DND-41 (cell line): ENCODE measurements at regions not wholly inside any gene's neighbourhood (a gene's known extent, or its start where the extent isn't known, plus 50 kb on each side); places are given as distances from the start of the nearest gene placed in this dataset.

Experiments
- ATAC-seq: fragments of 200-7000 bp; cut with Tn5 transposase; 3 replicates; pipeline ENCODE4 v1.9.1; 2021; ENCODE audit warnings: low read depth; ENCODE audit not compliant: insufficient read depth
- DNase-seq: peaks from one replicate; pipeline ENCODE4 v3.0.0-alpha.2; 2020
- H2AFZ ChIP-seq: 2 replicates; pipeline ENCODE4 v1.6.0; 2012; ENCODE audit warnings: low read depth, low read length
- H3K27ac ChIP-seq: 2 replicates; pipeline ENCODE4 v1.5.1; 2012; ENCODE audit warnings: low read length, inconsistent platforms
- H3K27me3 ChIP-seq: fragments of 200-600 bp; sonication (generic); 2 replicates; pipeline ENCODE4 v1.6.0; 2012; ENCODE audit warnings: low read length, mild to moderate bottlenecking, inconsistent platforms; ENCODE audit not compliant: insufficient read depth, poor library complexity
- H3K36me3 ChIP-seq: 2 replicates; pipeline ENCODE4 v1.5.1; 2012; ENCODE audit warnings: low read length, inconsistent platforms; ENCODE audit not compliant: insufficient read depth
- H3K4me1 ChIP-seq: 2 replicates; pipeline ENCODE4 v1.5.1; 2012; ENCODE audit warnings: mild to moderate bottlenecking, low read length; ENCODE audit not compliant: insufficient read depth
- H3K4me2 ChIP-seq: 2 replicates; pipeline ENCODE4 v1.6.0; 2012; ENCODE audit warnings: mild to moderate bottlenecking, moderate library complexity, low read length, inconsistent platforms; ENCODE audit not compliant: insufficient read depth
- H3K4me3 ChIP-seq, 2 experiments: fragments of 200-600 bp in 1 of 2; shearing (Covaris generic) in 1 of 2; 2 replicates each; pipeline ENCODE4 v1.5.1; 2012 to 2016; ENCODE audit warnings: inconsistent platforms in 2 of 2, low read length in 2 of 2, mild to moderate bottlenecking in 2 of 2, low read depth in 1 of 2, moderate library complexity in 1 of 2
- H3K79me2 ChIP-seq: 2 replicates; pipeline ENCODE4 v1.6.0; 2012; ENCODE audit warnings: low read length, inconsistent platforms; ENCODE audit not compliant: insufficient read depth
- H3K9ac ChIP-seq: 2 replicates; pipeline ENCODE4 v1.6.0; 2012; ENCODE audit warnings: low read depth, mild to moderate bottlenecking, inconsistent platforms, low read length, moderate library complexity
- H3K9me3 ChIP-seq: 2 replicates; pipeline ENCODE4 v1.5.1; 2012; ENCODE audit warnings: low read length, moderate library complexity, mild to moderate bottlenecking, inconsistent platforms; ENCODE audit not compliant: insufficient read depth, severe bottlenecking
- H4K20me1 ChIP-seq: 2 replicates; pipeline ENCODE4 v1.6.0; 2012; ENCODE audit warnings: low read length; ENCODE audit not compliant: insufficient read depth
- EZH2 ChIP-seq: IDR thresholded peaks from 3 replicates; pipeline ENCODE4 v1.6.1; 2012; ENCODE audit warnings: borderline replicate concordance, low read depth, mild to moderate bottlenecking, moderate library complexity, low read length, inconsistent platforms; ENCODE audit not compliant: severe bottlenecking
- TF ChIP-seq, protein P1 (sequence below): IDR thresholded peaks from 2 replicates; pipeline ENCODE4 v1.5.1; 2012; ENCODE audit warnings: borderline replicate concordance, low read length, moderate library complexity, mild to moderate bottlenecking; ENCODE audit not compliant: poor library complexity, severe bottlenecking; ENCODE audit errors: extremely low read depth

DNA sequence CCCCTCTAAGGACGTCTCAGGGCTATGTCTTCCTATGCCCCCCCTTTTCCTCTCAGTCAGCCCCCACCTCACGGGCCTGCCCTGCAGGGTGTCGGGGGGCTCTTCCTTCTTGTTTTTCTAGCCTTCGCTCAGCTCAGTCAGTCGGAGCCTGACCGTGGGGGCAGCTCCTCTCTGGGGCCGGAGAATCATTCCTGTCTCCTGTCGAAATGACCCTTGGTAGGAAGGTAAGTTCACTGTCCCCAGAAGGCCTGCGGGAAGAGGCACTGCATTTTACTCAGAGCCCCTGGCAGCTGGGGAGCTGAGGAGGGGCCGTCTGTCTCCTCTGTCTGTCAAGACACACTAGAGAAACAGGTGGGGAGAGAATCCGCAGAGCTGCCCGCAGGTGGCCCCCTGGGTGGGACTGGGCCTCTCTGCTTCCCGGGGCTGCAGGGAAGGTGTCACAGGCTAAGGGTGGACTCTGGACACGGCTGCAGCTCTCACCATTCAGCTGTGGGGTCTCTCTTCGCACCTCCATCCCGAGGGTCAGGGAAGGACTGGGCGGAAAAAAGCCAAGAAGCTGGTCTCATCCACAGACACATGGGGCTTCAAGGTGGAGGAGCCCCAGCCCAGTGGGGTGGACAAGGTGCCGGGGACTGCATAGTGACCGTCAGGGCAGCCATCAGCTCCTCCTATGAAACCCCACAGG lies 112.8 kb upstream of the TNRC6C start:
- Histone ChIP-seq H2AFZ (no peak overlapping the region), H3K27ac (peak overlapping the region; percentile 95), H3K4me1 (peaks cover 88% of the 10 kb centered on the region), H3K4me2 (no peak overlapping the region), H3K79me2 (no peaks in the 10 kb centered on the region), H3K36me3 (no peaks in the 10 kb centered on the region), H4K20me1 (no peaks in the 10 kb centered on the region), H3K4me3 (no peak overlapping the region), H3K27me3 (no peaks in the 10 kb centered on the region), H3K9ac (peak overlapping the region; percentile 30), H3K9me3 (no peaks in the 10 kb centered on the region)
- no peak for TF ChIP-seq EZH2
- TF ChIP-seq, protein P1, sequence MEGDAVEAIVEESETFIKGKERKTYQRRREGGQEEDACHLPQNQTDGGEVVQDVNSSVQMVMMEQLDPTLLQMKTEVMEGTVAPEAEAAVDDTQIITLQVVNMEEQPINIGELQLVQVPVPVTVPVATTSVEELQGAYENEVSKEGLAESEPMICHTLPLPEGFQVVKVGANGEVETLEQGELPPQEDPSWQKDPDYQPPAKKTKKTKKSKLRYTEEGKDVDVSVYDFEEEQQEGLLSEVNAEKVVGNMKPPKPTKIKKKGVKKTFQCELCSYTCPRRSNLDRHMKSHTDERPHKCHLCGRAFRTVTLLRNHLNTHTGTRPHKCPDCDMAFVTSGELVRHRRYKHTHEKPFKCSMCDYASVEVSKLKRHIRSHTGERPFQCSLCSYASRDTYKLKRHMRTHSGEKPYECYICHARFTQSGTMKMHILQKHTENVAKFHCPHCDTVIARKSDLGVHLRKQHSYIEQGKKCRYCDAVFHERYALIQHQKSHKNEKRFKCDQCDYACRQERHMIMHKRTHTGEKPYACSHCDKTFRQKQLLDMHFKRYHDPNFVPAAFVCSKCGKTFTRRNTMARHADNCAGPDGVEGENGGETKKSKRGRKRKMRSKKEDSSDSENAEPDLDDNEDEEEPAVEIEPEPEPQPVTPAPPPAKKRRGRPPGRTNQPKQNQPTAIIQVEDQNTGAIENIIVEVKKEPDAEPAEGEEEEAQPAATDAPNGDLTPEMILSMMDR = no peak
- DNase-seq (peak; percentile 73), ATAC-seq (no peak)

DNA sequence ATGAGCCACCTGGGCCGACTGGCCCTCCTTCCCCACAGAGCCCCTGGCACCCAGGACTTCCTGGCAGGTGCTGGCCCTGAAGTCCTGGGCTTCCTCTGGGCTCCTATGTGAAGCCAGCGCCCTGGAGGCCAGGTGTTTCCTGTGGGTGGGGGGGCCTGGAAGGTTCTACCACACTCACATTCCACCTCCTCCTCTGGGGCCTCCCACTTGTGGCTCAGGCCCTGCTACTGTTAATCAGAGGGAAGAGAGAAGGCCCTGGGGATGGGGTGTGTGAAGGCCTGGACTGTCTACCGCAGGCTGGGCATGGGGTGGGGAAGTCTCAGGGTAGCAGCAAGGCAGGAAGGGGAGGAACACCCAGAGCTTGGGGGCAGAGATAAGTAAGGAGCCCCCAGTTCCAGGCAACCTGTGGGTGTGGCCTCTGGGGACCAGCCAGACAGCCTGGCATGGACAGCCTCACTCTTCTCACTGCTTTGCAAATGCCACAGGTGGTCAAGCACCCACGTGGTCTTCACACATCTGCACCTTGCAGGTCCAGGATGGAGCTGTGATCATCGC lies 111.9 kb upstream of the TNRC6C start:
- no peaks in the 10 kb centered on the region for H3K79me2 ChIP-seq
- peak; percentile 86 for ATAC-seq
- peaks cover 78% of the 10 kb centered on the region for H3K4me1 ChIP-seq
- H4K20me1 ChIP-seq = no peaks in the 10 kb centered on the region
- no peak overlapping the region for H2AFZ ChIP-seq
- peak overlapping the region; percentile 37 for H3K4me2 ChIP-seq
- peak overlapping the region; percentile 47 for H3K9ac ChIP-seq
- no peaks in the 10 kb centered on the region for H3K9me3 ChIP-seq
- no peaks in the 10 kb centered on the region for H3K27me3 ChIP-seq
- H3K27ac ChIP-seq = peak overlapping the region; percentile 95
- 0 out of 4 replicates have a peak overlapping the region, but pooled peaks of 1 of the 2 experiments have one; percentile 7 for H3K4me3 ChIP-seq
- DNase-seq = peak; percentile 96
- H3K36me3 ChIP-seq = no peaks in the 10 kb centered on the region
- TF ChIP-seq, protein P1 = no peak
- no peak for TF ChIP-seq EZH2

DNA sequence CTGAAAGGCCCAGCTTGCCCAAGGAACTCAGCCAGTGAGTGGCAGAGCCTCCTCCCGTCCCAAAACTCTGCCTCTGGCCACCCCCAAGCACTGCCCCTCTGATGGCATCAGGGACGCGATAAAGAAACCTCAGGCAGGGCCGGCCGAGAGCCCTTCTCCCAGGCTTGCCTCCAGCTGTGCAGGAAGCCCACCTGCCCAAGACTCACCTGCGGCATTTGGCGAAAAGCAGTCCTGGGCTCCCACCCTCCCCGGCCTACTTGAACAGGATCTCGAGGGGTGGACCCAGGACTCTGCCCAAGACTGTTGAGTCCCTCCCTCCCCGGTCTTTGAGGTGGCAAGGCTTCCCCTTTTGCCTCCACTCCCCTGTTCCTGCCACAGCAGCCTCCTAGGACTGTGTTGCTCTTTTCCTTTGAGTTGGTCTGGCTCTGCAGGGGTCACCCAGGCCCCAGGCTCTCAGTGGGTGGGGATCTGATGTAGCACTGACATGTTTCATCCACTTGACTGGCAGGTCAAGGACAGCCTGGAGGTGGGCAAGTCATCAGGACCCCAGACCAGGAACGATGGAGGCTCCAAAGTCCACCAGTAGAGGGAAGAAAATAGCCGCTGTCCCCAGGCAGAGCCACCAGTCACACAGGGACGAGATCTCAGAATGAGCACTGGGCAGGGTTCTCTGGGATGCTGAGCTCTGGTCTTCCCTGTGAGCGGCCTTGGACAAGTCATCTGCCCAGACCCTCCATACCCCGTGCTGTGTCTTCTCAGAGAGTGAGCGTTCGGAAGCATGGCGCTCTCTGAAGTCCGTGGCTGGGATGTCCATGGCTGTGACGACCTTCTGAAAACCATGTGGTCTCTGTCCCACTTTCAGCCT lies 111.0 kb upstream of the TNRC6C start:
- Histone ChIP-seq H3K4me1 (peaks cover 70% of the 10 kb centered on the region), H3K9me3 (no peaks in the 10 kb centered on the region), H2AFZ (no peak overlapping the region), H3K4me3 (peak overlapping the region in 1 of 2 experiments; percentile 14; a peak in 1 of 4 replicates), H3K4me2 (peak overlapping the region; percentile 37), H3K36me3 (no peaks in the 10 kb centered on the region), H3K27ac (peak overlapping the region; percentile 95), H4K20me1 (no peaks in the 10 kb centered on the region), H3K27me3 (no peaks in the 10 kb centered on the region), H3K9ac (peak overlapping the region; percentile 47), H3K79me2 (no peaks in the 10 kb centered on the region)
- ATAC-seq (no peak), DNase-seq (peak; percentile 53)
- TF ChIP-seq EZH2 = no peak
- TF ChIP-seq, protein P1 = no peak
